NCI-H510A (cell line): ENCODE measurements at regions not wholly inside any gene's neighbourhood (a gene's known extent, or its start where the extent isn't known, plus 50 kb on each side); places are given as distances from the start of the nearest gene placed in this dataset.

Experiments
- DNase-seq: peaks from one replicate; lab custom pipeline; 2025; lab: John Stamatoyannopoulos, UW

GRCh38 chr6:147037881-147038280 lies 166.3 kb upstream of the STXBP5 start:
- no peak for DNase-seq

GRCh38 chr6:147040121-147040910 lies 163.9 kb upstream of the STXBP5 start:
- no peak for DNase-seq

- no peak for DNase-seq
Measured at GRCh38 chr6:147042679-147043078, 161.5 kb upstream of the STXBP5 start.

GRCh38 chr6:147043994-147044477 lies 160.2 kb upstream of the STXBP5 start:
- DNase-seq, result no peak

GRCh38 chr6:147046141-147046877 lies 157.9 kb upstream of the STXBP5 start:
- DNase-seq, result no peak

GRCh38 chr6:147048930-147049329 lies 155.3 kb upstream of the STXBP5 start:
- DNase-seq, result no peak

GRCh38 chr6:147053311-147053921 lies 150.8 kb upstream of the STXBP5 start:
- no peak for DNase-seq

GRCh38 chr6:147054158-147054557 lies 150.1 kb upstream of the STXBP5 start:
- DNase-seq, result no peak

GRCh38 chr6:147054871-147055270 lies 149.3 kb upstream of the STXBP5 start:
- no peak for DNase-seq

- no peak for DNase-seq
Measured at GRCh38 chr6:147055821-147056392, 148.3 kb upstream of the STXBP5 start.

- no peak for DNase-seq
Measured at GRCh38 chr6:147057188-147057587, 147.0 kb upstream of the STXBP5 start.

GRCh38 chr6:147057705-147058342 lies 146.4 kb upstream of the STXBP5 start:
- no peak for DNase-seq

- DNase-seq, result no peak
Measured at GRCh38 chr6:147058786-147059385, 145.3 kb upstream of the STXBP5 start.

GRCh38 chr6:147060636-147061035 lies 143.6 kb upstream of the STXBP5 start:
- no peak for DNase-seq

- no peak for DNase-seq
Measured at GRCh38 chr6:147061252-147061651, 143.0 kb upstream of the STXBP5 start.

- no peak for DNase-seq
Measured at GRCh38 chr6:147063469-147064031, 140.7 kb upstream of the STXBP5 start.

GRCh38 chr6:147065786-147066185 lies 138.4 kb upstream of the STXBP5 start:
- DNase-seq, result no peak

- DNase-seq, result no peak
Measured at GRCh38 chr6:147067184-147067583, 137.0 kb upstream of the STXBP5 start.

- DNase-seq, result no peak
Measured at GRCh38 chr6:147071776-147072175, 132.4 kb upstream of the STXBP5 start.

- no peak for DNase-seq
Measured at GRCh38 chr6:147075381-147075780, 128.8 kb upstream of the STXBP5 start.

- peak; percentile 59 for DNase-seq
Measured at GRCh38 chr6:147077251-147077650, 127.0 kb upstream of the STXBP5 start.
